Activated CD4-positive, alpha-beta T cell treated with anti-CD3 and anti-CD28 coated beads, Interleukin-2, amount 10 ng/mL, durations not matched to agents 24 days and 14 days (primary cell): ENCODE measurements at regions not wholly inside any gene's neighbourhood (a gene's known extent, or its start where the extent isn't known, plus 50 kb on each side); places are given as distances from the start of the nearest gene placed in this dataset.

Experiments used
- DNase-seq: peaks from one replicate; pipeline ENCODE4 v3.0.0; 2022
- H3K27ac Mint-ChIP-seq: one replicate; pipeline ENCODE4 v1.8.0; 2022; ENCODE audit warnings: mild to moderate bottlenecking, mixed read lengths
- H3K27me3 Mint-ChIP-seq: one replicate; pipeline ENCODE4 v1.8.0; 2022; ENCODE audit warnings: mixed read lengths
- H3K36me3 Mint-ChIP-seq: one replicate; pipeline ENCODE4 v1.8.0; 2022; ENCODE audit warnings: low read depth, mild to moderate bottlenecking, mixed read lengths
- H3K4me1 Mint-ChIP-seq: one replicate; pipeline ENCODE4 v1.8.0; 2021; ENCODE audit warnings: mixed read lengths
- H3K4me3 Mint-ChIP-seq: one replicate; pipeline ENCODE4 v1.8.0; 2022; ENCODE audit warnings: mild to moderate bottlenecking, moderate library complexity, mixed read lengths
- H3K9me3 Mint-ChIP-seq: one replicate; pipeline ENCODE4 v1.8.0; 2021; ENCODE audit warnings: mixed read lengths
- intact Hi-C: fragments of 100-400 bp; cut with micrococcal nuclease; formaldehyde crosslinking; loops from one replicate; pipeline ENCODE4 v1.15.1; 2023

DNA sequence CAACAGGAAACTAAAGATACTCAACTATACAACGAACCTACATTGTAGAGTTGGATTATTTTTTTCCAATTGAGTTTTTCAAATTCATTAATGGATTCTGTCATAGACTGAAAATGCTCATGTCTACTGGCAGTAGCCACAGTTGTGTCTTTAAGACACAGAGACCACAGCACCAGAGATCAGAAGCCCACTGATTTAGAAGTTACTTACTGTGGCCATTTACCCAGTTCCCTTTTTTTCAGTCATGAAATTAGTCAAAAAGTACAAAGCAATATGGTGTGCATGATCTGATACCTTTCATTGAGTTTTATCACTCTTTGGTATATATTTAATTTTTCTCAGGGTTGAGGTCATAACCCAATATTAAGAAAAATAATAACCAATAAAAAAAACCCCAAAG lies 1640.2 kb upstream of the WWC1 start:
- intact Hi-C loops: no loop called here
- Mint-ChIP-seq H3K9me3 (peaks cover 7% of the 10 kb centered on the region), H3K4me3 (no peak overlapping the region), H3K27me3 (no peaks in the 10 kb centered on the region), H3K27ac (no peak overlapping the region), H3K36me3 (no peaks in the 10 kb centered on the region), H3K4me1 (no peaks in the 10 kb centered on the region)
- DNase-seq: no peak

DNA sequence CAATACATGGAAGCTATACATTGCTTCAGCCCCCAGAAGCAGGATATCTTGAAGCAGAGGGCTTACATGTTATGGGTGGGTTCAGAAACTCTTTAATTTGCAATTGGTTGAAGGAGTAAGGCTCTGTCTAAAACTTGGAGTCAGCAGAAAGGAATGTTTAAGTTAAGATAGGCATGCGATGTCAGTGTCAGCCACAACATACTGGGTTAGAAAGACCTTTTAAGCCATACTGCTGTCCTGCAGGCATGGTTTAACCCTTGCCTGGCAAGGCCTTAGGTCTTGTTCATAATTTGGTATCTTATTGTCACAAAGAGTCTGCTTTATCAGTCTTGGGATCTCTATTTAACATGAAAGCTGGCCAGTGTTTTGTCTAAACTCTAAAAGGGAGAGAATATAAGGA lies 1619.6 kb upstream of the WWC1 start:
- no peaks in the 10 kb centered on the region for H3K36me3 Mint-ChIP-seq
- no peak for DNase-seq
- H3K9me3 Mint-ChIP-seq: peaks cover 16% of the 10 kb centered on the region
- H3K27ac Mint-ChIP-seq: no peak overlapping the region
- no peaks in the 10 kb centered on the region for H3K4me1 Mint-ChIP-seq
- intact Hi-C loops: no loop called here
- H3K27me3 Mint-ChIP-seq: no peaks in the 10 kb centered on the region
- H3K4me3 Mint-ChIP-seq: no peak overlapping the region

DNA sequence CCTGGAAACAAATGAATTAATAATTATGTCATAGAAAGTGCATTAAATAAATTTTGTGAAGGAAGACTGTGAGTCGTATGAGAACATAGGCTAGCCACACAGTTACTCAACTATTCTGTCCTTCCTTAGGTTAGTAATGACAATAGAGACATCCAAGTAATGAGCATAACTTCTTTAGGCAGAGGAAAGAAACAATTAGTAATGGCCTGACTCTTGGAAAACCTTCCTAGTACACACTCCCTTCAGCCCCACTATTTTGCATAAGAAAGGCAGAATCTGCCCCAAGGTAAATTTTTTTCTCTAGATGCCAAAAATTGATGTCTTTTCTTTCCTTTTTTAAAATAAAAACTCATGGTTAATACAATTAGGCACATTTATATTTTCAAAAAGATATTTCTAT lies 1619.0 kb upstream of the WWC1 start:
- H3K9me3 Mint-ChIP-seq: peaks cover 16% of the 10 kb centered on the region
- no peaks in the 10 kb centered on the region for H3K27me3 Mint-ChIP-seq
- no peak for DNase-seq
- no peak overlapping the region for H3K4me3 Mint-ChIP-seq
- H3K27ac Mint-ChIP-seq: no peak overlapping the region
- intact Hi-C loops: no loop called here
- H3K4me1 Mint-ChIP-seq: no peaks in the 10 kb centered on the region
- no peaks in the 10 kb centered on the region for H3K36me3 Mint-ChIP-seq

DNA sequence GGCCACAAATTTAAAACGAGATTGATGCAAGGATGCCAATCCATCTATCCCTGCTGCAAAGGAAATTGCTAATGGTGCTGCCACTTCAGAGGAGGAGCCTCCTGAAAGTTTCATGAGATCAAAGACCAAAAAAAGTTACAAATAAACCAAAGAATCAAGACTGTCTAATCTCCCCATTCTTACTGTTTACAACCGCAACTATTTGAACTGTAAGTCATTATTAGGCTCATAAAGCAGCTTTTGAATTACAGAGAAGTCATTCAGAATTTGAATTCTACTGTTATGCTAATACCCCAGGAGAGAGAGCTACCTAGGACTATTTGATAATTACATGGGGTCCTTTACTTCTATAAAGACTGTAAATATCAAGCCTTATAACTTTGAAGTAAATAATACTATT lies 1613.6 kb upstream of the WWC1 start:
- intact Hi-C loops: no loop called here
- no peak overlapping the region for H3K27ac Mint-ChIP-seq
- H3K36me3 Mint-ChIP-seq: no peaks in the 10 kb centered on the region
- no peaks in the 10 kb centered on the region for H3K27me3 Mint-ChIP-seq
- no peak overlapping the region for H3K4me3 Mint-ChIP-seq
- H3K4me1 Mint-ChIP-seq: no peaks in the 10 kb centered on the region
- H3K9me3 Mint-ChIP-seq: peaks cover 10% of the 10 kb centered on the region
- no peak for DNase-seq

DNA sequence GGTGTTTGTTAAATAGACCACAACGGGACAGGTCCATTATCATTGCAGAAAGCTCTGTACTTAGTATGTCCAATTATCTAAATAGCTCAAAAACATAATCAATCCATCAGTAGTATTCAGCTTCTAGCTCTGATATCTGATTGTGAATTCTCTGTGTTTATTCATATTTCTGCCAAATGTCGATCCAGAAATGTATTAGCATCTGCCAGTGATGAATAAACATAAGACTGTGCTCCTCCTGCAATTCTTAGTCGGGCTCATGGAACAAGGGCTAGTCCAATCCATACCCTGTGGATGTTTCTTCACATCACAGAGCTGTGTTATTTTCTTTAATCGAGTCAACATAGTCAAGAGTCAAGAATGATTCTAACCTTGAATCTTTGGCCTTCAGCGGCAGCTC lies 1612.1 kb upstream of the WWC1 start:
- no peak for DNase-seq
- Mint-ChIP-seq H3K27ac (no peak overlapping the region), H3K36me3 (no peaks in the 10 kb centered on the region), H3K4me3 (no peak overlapping the region), H3K4me1 (no peaks in the 10 kb centered on the region), H3K9me3 (peaks cover 4% of the 10 kb centered on the region), H3K27me3 (no peaks in the 10 kb centered on the region)
- intact Hi-C loops: no loop called here

DNA sequence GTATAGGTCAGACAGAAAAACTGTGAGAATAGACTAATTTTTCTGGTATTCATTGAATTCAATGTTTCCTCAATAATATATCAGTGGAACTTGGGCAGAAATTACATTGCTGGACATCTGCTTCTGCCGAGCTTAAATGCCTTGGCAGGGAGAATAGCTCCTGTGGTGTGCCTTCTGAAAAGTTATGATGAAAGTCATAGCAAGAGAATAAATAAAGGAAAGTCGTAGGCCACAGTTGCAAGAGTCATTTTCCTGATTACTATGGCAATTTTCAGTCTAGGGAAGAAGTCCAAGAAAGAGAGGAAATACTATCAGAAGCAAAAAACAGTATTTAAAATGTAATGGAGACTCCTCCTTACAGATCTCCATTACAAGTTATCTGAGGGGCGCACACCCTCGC lies 1596.1 kb upstream of the WWC1 start:
- intact Hi-C loops: no loop called here
- no peaks in the 10 kb centered on the region for H3K27me3 Mint-ChIP-seq
- H3K36me3 Mint-ChIP-seq: no peaks in the 10 kb centered on the region
- peaks cover 4% of the 10 kb centered on the region for H3K9me3 Mint-ChIP-seq
- H3K4me1 Mint-ChIP-seq: no peaks in the 10 kb centered on the region
- no peak overlapping the region for H3K4me3 Mint-ChIP-seq
- H3K27ac Mint-ChIP-seq: no peak overlapping the region
- no peak for DNase-seq

DNA sequence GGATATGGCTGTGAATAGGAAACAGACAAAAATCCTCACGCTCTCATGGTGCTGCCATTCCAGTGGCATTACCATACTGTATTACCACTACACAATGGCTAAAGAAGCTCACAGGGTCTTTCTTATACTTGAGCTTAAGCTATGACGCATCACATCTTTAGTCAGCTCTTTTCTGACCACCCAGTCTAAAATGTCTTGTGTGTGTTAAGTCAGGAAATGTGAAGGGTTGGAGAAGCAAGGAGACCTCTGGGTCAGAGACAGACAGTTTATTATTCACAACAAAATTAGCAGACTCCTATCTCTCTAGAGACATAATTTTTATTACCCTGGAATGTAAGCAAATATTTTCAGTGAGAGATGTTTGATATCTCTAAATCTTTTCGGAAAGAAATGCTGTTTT lies 1583.2 kb upstream of the WWC1 start:
- no peak for DNase-seq
- intact Hi-C loops: no loop called here
- H3K9me3 Mint-ChIP-seq: no peaks in the 10 kb centered on the region
- no peaks in the 10 kb centered on the region for H3K36me3 Mint-ChIP-seq
- no peak overlapping the region for H3K4me3 Mint-ChIP-seq
- no peaks in the 10 kb centered on the region for H3K27me3 Mint-ChIP-seq
- H3K4me1 Mint-ChIP-seq: no peaks in the 10 kb centered on the region
- no peak overlapping the region for H3K27ac Mint-ChIP-seq

DNA sequence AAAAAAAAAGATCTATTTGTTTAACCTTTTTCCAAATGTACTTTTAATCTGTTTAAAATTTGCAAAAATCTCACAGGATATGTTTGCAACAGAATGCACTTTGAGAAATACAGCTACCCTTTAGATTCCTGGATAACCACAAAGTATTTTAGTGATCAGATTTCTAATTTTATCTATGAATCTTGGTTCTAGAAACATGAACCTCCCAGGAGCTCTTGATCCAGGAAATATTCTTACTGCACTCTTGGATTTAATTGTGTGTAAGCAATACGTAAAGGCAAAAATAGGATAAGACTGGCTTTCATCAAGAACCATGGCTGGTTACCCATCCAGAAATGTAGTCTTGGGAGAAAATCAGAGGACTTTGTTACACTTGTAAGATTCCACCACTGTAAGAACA lies 1581.8 kb upstream of the WWC1 start:
- Mint-ChIP-seq H3K4me1 (no peaks in the 10 kb centered on the region), H3K27ac (no peak overlapping the region), H3K9me3 (no peaks in the 10 kb centered on the region), H3K36me3 (no peaks in the 10 kb centered on the region), H3K27me3 (no peaks in the 10 kb centered on the region), H3K4me3 (no peak overlapping the region)
- intact Hi-C loops: no loop called here
- DNase-seq: no peak

DNA sequence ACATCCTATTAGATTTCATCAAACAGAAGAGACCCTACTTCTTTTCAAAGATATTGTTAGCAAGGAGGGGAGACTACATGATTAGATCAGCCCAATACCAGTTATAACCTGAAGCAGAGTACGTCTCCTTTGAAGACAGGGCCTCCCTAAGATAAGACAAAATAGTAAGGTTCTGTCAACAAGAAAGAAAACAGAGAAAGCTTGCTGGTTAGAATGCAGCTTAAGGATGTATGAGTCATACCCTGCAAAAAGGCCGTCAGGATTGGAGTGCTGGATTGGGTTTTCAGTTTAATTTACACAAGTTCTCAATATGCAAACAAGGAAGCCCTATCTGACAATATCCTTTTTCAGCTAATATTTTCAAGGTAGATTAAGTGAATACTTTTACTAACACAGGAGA lies 1581.2 kb upstream of the WWC1 start:
- intact Hi-C loops: no loop called here
- no peak for DNase-seq
- H3K4me1 Mint-ChIP-seq: no peaks in the 10 kb centered on the region
- no peak overlapping the region for H3K4me3 Mint-ChIP-seq
- no peaks in the 10 kb centered on the region for H3K36me3 Mint-ChIP-seq
- no peak overlapping the region for H3K27ac Mint-ChIP-seq
- H3K27me3 Mint-ChIP-seq: no peaks in the 10 kb centered on the region
- no peaks in the 10 kb centered on the region for H3K9me3 Mint-ChIP-seq

DNA sequence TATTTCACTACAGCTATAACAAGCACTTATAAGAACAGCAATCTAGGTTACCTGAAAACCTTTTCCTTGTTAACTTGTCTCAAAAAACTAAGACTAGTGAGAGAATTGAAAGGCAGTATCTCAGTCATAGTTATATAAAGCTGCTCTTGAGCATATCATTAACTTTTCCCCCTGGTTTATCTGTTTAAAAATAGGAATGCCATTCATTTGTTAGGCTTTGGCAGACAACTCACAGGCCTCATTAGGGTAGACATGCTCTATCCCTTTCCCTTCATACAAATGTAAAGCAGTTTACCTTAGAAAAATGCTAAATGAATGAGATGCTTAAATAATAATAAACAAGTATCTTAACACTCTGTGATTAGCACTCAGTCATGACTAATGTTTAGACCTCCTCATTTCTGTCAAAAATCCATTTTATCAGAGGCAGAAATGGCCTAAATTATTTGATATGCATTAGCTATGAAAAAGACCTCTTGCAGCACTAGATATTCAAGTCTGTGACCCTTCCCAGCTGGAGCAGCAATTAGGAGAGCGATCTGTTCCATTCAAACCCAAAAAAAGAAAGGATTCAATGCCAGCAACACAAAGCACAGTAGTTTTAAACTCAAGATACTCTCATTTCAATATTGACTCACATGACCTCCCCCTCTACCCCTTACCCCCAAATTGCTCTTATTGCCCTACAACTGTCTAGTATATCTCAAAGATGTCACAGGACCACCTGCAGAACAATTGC lies 1578.8 kb upstream of the WWC1 start:
- Mint-ChIP-seq H3K27ac (no peak overlapping the region), H3K4me3 (no peak overlapping the region), H3K27me3 (no peaks in the 10 kb centered on the region), H3K36me3 (no peaks in the 10 kb centered on the region), H3K4me1 (no peaks in the 10 kb centered on the region), H3K9me3 (no peaks in the 10 kb centered on the region)
- no peak for DNase-seq
- intact Hi-C loops: no loop called here

DNA sequence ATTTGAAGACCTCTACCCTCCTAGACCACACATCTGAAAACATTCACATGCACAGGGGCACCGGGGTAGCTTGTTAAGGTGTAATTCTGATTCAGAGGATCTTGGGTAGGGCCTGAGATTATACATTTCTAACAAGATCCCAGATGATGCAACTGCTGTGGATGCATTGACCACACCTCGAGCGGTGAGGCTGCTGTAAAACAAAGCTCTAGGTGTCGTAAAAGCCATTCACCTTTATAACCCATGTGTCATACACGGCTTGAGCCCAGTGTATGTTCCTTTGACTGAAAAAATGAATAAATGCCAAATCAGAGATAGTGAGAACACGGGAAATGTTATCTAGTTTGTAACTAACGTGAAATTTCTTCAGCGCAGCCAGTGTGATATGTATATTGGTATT lies 1578.2 kb upstream of the WWC1 start:
- no peaks in the 10 kb centered on the region for H3K4me1 Mint-ChIP-seq
- no peaks in the 10 kb centered on the region for H3K27me3 Mint-ChIP-seq
- no peaks in the 10 kb centered on the region for H3K9me3 Mint-ChIP-seq
- H3K27ac Mint-ChIP-seq: no peak overlapping the region
- H3K4me3 Mint-ChIP-seq: no peak overlapping the region
- DNase-seq: no peak
- H3K36me3 Mint-ChIP-seq: no peaks in the 10 kb centered on the region
- intact Hi-C loops: no loop called here

DNA sequence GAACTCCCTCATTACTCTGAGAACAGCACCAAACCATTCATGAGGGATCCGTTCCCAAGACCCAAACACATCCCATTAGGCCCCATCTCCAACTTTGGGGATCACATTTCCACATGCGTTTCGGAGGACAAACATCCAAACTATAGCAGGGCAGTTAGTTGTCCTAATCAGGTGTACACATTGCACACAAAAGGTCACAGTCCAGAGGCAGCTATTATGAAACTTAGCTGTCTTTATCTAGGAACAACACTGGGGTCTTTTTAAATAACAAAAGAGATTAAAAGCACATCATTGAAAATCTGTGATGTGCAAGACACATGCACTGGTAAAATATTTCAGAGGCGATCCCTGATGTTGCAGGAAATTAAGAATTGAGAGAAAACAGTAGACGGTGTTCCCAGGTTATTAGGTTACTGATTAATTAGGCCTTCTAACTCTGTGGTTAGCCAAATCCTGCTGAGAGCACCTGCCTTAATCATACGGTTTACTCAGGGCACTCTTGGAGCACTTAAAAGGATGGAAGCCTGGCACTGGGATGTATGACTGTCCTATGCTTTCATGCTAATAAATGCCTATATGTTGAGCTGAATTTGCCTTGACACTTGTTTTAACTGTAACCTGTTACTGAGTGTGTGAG lies 1574.5 kb upstream of the WWC1 start:
- Mint-ChIP-seq H3K27ac (no peak overlapping the region), H3K9me3 (peaks cover 17% of the 10 kb centered on the region)

DNA sequence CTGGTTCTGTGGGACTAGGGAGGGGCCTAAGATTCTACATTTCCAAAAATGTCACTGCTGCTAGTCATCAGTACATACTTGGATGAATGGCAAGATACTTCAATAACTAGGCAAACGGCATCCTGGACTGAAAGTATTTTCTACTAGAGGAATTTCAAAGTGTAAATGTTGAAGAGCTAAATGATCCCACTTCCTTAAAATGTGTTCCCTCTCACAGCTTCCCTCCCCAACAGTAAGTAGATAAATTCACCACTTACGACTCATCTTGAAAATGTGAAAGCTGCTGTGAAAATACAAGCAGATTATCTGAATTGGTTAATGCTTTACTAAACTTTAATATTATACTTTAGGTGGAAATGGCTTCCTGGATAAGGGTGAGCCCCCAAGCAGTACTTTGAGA lies 1571.5 kb upstream of the WWC1 start:
- H3K9me3 Mint-ChIP-seq: peaks cover 17% of the 10 kb centered on the region
- no peaks in the 10 kb centered on the region for H3K27me3 Mint-ChIP-seq
- no peaks in the 10 kb centered on the region for H3K4me1 Mint-ChIP-seq
- H3K27ac Mint-ChIP-seq: no peak overlapping the region
- intact Hi-C loops: no loop called here
- DNase-seq: no peak
- H3K4me3 Mint-ChIP-seq: no peak overlapping the region
- no peaks in the 10 kb centered on the region for H3K36me3 Mint-ChIP-seq

More for the DNA sequence above, 1574.5 kb upstream of the WWC1 start:
- H3K27me3 Mint-ChIP-seq: no peaks in the 10 kb centered on the region
- no peaks in the 10 kb centered on the region for H3K4me1 Mint-ChIP-seq
- intact Hi-C loops: no loop called here
- no peak overlapping the region for H3K4me3 Mint-ChIP-seq
- H3K36me3 Mint-ChIP-seq: no peaks in the 10 kb centered on the region
- DNase-seq: no peak

DNA sequence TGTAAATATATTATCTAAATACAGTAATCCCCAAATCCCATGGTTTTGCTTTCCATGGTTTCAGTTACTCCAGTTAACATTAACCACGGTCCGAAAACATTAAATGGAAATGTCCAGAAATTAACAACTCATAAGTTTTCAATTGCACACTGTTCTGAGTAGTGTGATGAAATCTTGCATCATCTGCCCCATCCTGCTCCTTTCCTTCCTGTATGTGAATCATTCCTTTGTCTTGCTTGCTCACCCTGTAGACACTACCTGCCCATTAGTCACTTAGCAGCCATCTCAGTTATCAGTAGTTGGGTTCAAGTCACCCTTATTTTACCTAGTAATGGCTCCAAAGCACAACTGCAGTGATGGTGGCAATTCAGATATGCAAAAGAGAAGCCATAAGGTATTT lies 1568.5 kb upstream of the WWC1 start:
- H3K36me3 Mint-ChIP-seq: no peaks in the 10 kb centered on the region
- intact Hi-C loops: no loop called here
- H3K4me3 Mint-ChIP-seq: no peak overlapping the region
- DNase-seq: no peak
- no peaks in the 10 kb centered on the region for H3K27me3 Mint-ChIP-seq
- H3K4me1 Mint-ChIP-seq: no peaks in the 10 kb centered on the region
- no peak overlapping the region for H3K27ac Mint-ChIP-seq
- H3K9me3 Mint-ChIP-seq: peaks cover 17% of the 10 kb centered on the region

DNA sequence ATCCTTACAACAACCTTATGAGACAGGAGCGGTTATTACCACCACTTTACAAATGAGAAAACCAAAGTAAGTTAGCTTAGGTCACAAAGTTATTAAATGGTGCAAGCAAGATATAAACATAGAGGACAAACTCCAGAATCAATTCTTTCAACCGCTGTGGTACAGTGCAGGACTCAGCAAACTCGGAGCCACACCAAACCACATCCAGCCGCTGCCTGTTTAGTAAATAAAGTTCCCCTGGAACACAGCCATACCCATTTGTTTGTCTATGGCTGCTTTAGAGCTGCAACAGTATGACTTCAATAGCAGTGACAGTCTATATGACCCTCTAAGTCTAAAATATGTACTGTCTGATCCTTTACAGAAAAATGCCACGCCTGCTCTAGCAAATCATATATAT lies 1567.2 kb upstream of the WWC1 start:
- no peaks in the 10 kb centered on the region for H3K4me1 Mint-ChIP-seq
- H3K4me3 Mint-ChIP-seq: no peak overlapping the region
- H3K9me3 Mint-ChIP-seq: peaks cover 9% of the 10 kb centered on the region
- no peaks in the 10 kb centered on the region for H3K36me3 Mint-ChIP-seq
- no peaks in the 10 kb centered on the region for H3K27me3 Mint-ChIP-seq
- H3K27ac Mint-ChIP-seq: no peak overlapping the region
- intact Hi-C loops: no loop called here
- DNase-seq: no peak
